Suppressor macrophage treated with lipopolysaccharide for 4 hours (primary cell): ENCODE measurements at regions not wholly inside any gene's neighbourhood (a gene's known extent, or its start where the extent isn't known, plus 50 kb on each side); places are given as distances from the start of the nearest gene placed in this dataset.
"Not testable (repeated sequence)": the region's sequence is repeated elsewhere in the genome, so short reads cannot be mapped to it uniquely, and the experiment has no call there.

Source experiments
- DNase-seq: peaks from one replicate; pipeline ENCODE4 v3.0.0-alpha.2; 2020

DNA sequence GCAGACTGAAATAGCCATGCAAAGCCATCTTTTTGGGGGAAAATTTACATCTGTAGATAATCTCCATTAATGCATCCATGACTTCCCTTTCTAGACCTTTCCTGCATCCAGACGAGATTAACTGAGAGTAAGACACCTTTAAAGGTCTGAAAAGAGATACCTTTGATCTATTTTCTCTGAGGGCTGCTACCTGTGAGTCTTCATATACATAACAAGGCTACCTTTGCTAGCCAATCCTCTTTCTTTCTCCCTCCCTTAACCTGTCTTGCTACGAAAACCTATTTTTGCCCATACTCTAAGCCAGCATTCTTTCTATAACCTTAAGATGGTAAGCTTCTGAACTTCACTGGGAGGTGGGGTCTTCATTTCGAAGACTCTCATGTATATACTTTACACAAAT is 908.5 kb upstream of the FBXO33 start:
- DNase-seq = no peak

DNA sequence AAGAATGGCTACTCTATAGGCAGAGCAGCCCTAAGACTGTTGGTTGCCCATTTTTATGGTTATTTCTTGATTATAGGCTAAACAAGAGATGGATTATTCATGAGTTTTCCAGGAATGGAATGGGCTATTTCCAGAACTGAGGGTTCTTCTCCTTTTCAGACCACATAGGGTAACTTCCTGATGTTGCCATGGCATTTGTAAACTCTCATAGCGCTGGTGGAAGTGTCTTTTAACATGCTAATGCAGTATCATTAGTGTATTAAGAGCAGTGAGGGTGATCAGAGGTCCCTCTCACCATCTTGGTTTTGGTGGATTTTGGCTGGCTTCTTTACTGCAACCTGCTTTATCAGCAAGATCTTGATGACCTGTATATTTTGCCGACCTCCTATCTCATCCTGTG is 904.6 kb upstream of the FBXO33 start:
- no peak for DNase-seq

DNA sequence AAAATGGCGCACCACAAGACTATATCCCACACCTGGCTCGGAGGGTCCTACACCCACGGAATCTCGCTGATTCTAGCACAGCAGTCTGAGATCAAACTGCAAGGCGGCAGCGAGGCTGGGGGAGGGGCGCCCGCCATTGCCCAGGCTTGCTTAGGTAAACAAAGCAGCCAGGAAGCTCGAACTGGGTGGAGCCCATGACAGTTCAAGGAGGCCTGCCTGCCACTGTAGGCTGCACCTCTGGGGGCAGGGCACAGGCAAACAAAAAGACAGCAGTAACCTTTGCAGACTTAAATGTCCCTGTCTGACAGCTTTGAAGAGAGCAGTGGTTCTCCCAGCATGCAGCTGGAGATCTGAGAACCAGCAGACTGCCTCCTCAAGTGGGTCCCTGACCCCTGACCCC is 894.3 kb upstream of the FBXO33 start:
- not testable (repeated sequence) for DNase-seq

DNA sequence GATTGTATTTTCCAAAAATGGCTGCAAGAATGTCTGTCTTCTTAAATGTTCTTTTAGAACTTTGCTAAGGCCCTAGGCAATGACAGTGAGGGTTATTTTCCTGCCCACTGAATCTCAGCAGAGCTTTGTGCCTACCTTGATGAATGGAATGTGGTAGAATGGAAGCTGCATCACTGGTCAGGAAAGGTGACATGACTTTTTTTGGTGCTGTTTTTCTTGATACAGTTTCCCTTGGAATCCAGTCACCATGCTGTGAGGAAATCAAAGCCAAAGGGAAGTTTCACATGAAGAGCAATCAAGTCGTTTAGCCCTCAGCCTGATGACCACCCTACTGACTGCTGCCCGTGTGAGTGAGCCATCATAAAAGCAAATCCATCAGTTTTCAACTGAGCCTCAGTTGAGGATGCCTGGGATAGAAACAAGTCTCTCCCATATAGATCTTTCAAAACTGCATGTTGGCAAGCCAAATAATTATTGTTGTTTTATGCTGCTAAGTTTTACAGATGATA is 886.0 kb upstream of the FBXO33 start:
- no peak for DNase-seq

DNA sequence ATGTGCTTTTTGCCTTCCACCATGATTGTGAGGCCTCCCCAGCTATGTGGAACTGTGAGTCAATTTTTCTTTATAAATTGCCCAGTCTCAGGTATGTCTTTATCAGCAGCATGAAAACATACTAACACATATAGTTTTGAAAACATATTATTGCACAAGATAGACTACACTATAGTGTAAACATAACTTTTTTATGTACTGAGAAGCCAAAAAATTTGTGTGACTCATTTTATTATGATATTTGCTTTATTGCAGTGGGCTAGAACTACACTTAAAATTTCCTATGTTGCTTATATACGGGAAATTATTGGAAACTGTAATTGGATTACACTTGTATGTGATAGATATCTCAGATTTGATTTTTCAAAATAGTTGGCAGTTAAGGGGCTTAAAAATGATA is 885.5 kb upstream of the FBXO33 start:
- no peak for DNase-seq

DNA sequence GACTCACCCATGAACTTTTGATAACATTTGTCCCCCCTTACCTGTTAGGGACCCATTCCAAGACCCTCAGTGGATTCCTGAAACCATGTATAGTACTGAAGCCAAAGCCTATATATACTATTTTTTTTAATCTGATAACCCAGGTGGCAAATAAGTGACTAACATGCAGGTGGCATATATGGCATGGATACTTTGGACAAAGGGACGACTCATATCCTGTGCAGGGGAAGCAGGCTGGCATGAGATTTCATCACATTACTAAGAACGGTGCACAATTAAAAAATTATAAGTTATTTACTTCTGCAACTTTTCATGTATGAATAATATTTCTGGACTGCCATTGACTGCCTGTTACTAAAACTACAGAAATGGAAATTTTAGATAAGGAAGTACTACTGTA is 880.1 kb upstream of the FBXO33 start:
- DNase-seq = no peak

DNA sequence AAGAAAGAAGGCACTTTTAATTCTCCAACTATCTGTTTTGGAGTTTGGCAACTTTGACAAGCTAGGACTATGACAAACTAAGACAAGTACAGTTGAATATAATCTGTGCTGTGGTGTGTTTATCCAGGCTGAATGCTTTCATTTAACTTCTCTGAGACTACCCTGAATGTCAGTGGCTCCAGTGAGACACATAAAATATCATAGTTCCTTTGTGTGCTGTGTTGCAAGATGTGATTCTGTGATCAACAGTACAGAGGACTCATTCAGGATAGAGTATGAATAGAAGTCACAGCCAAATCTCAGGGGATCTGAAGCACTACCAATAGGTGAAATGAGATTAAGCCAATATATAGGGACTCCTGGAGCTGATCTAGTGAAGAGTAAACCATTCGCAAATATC is 876.9 kb upstream of the FBXO33 start:
- DNase-seq = no peak

DNA sequence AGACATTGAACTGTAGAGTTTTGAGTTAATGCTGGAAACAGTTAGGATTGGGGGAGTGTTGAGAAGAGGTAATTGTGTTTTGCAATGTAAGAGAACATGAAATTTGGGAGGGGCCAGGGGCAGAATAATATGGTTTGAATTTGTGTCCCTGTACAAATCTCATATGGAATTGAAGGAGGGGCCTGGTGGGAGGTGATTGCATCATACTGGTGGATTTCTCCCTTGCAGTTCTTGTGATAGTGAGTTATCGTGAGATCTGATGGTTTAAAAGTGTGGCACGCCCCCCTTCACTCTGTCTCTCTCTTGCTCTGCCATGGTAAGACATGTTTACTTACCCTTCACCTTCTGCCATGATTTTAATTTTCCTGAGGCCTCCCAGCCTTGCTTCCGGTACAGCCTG is 876.0 kb upstream of the FBXO33 start:
- no peak for DNase-seq

DNA sequence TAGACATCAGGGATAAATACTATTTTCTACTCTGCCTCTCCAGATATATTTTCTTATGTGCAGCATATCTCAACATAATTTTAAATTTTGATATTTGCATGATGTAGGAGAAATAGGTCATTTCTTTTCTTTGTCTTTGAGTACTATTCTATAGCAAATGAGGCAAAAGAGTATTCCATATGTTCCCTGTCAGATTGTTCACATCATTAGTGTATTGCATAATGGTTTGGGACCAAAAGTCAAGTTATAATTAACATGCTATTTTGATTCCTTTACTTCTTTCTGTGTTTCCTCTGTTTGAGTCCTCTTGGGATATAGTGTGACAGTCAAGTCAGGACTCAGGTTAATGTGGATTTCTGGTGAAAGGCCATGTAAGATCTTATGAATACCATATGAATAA is 864.6 kb upstream of the FBXO33 start:
- DNase-seq = no peak

DNA sequence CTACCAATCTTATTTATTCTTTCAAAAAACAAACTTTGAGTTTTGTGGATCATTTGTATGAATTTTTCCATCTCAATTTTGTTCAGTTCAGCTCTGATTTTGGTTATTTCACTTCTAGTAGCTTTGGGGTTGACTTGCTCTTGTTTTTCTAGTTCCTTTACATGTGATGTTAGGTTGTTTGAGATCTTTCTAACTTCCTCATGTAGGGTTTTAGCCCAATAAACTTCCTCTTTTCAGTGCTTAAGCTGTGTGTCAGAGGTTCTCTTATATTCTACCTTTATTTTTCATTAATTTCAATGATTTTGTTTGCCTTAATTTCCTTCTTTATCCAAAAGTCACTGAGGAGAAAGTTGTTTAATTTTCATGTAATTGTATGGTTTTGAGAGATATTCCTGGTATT is 860.4 kb upstream of the FBXO33 start:
- no peak for DNase-seq

DNA sequence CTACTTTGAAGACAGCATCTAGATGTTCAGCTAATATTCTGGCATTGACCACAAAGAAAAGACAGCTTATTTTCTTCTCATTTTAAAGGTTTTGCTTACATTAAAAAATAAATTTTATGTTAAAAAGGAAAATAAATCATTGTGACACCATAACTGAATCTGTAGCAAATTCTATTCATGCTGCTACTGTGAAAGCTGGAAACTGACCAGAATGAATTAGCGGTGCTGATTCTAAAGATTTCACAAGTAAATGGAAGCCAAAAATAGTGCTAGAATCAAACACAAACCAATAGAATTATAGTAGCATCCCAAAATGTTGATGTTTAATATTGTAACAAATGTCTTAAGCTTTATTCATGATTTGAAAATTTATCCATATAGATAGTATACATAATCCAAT is 850.0 kb upstream of the FBXO33 start:
- no peak for DNase-seq

DNA sequence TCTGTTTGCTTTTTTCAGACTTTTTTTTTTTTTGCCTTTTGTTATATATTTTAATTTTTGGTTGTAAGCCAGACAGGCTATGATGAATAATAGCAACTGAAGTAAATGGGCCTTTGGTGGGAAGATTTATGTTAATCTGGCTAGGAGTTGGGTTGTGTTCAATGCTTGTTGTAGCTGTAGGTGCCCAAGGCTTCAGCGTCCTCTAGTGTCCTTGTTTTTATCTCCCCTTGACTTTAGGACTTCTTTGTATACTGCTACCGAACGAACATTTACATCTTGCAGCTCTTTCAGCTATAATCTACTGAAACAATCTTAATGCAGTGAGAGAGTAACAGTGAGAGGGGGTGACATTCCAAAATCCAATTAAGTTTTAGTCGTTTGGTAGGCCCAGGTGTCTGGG is 848.4 kb upstream of the FBXO33 start:
- DNase-seq = no peak

DNA sequence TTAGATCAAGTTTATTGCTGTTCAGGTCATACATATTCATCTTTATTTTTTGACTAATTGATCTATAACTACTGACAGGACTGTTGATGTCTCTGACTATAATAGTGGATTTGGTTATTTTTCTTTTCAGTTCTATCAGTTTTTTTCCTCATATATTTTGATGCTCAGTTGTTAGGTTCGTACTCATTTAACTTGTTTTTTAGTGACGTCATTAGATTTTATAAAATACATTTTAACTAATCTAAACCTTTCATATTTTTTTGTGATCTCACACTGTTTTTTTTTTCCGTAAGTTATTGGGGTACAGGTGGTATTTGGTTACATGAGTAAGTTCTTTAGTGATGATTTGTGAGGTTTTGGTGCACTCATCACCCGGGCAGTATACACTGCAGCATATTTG is 841.2 kb upstream of the FBXO33 start:
- no peak for DNase-seq

DNA sequence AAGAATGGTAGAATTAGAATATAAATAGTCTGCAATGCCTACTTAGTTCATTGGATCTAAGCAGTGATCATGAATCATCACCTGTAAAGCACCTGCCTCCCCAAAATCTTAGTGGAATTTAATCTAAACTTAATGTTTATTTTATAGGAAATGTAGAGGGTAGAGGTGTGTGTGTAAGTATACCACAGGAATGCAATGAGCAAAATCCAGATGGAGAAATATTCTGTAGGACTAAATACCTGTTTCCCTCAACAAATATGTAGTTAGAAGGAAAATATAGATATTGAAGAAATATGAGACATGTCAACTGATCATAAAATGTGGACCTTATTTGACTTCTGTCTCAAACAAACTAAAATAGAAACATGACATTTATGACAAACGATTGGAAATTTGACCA is 839.2 kb upstream of the FBXO33 start:
- no peak for DNase-seq

DNA sequence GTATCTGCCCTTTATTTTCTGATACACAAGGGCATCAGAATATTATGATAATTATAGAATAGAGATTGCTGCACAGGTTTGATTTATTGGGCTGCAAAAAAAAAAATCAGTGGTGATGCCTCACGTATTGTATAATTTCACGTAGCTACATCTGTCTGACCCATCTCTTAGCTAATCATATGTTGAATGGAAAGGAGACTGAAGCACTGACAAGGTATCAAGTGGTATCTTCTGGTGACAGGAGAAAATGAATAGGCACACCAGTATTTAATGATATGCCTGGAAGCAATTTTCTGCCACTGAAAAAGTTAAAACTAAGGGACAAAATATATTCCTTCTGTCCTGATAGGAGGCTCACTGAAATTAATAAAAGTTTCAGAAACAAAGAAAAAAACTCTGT is 837.2 kb upstream of the FBXO33 start:
- DNase-seq = no peak

DNA sequence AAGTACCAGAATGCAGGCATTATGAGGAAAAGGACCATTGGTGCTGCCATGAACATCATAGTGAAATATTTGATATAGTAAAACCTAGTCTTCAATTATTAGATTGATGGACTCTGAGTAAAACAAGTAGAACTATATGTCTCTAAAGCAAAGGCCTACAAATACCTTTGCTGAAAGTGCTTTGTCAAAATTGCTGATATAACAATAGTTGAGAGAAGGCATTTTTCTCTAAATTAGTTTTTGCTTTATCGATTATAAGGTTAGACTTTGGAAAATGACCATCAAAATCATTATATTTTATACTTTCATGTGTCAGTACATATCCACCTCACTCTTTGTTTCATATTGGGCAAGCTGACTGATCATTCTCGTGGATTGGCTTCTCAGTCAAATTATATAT is 836.0 kb upstream of the FBXO33 start:
- DNase-seq = no peak

DNA sequence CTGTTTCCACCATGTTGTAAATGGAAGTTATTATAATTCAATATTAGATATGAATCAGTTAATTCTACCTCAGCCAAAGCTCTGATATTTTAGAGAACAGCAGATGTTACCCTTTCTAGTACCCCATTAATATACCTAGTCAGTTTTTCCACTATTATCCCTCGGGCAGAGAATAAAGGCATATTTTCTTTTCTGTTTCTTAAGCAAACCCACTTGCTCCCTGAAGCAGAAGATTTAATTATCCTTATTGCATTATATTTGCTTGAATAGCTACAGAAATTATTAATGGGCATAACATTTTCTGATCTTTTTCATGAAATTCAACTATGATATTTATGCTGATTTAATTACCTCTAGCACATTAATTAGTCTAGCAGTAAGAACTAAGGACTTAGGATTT is 832.9 kb upstream of the FBXO33 start:
- no peak for DNase-seq

DNA sequence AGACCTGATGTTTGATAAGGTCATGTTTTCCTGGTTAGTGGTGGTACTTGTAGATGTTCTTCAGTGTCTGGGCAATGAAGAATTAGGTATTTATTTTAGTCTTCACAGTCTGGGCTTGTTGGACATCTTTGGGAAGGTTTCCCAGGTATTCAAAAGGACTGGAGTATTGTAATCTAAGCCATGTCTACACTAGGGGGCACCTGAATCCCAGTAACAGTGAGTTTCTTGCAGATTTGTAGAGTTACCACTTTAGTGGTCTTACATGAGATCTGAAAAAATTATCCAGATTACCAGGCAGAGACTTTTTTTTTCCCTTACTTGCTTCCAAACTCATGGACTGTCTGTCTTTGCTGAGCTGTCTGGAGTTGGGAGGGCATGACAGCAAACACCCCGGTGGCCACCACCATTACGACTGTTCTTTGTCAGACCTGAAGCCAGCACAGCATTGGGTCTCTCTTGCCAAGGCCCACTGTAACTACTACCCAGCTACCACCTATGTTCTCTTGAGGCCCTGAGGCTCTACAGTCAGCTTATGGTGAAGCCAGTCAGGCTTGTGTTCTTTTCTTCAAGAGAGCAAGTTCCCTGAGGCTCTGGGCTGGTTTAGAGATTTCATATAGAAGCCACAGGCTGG is 820.7 kb upstream of the FBXO33 start:
- no peak for DNase-seq

DNA sequence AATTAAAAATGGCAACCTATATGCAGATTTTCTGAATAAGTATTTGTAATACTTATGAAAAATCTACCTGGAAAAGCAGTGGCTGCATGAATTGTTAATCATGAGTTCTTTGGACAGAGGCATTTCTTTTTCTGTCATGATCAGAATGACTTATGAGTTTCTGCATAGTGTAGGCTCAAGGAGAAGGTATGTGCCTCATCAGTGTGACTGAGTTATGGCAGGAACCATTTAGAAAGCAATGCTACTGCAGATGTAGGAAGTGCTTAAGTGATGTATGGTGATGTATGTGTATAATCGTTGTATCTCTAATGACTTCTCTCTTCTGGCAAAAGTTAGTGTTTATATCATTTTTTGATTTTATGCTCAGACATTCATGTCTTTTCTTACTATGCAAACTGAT is 816.4 kb upstream of the FBXO33 start:
- DNase-seq = no peak

DNA sequence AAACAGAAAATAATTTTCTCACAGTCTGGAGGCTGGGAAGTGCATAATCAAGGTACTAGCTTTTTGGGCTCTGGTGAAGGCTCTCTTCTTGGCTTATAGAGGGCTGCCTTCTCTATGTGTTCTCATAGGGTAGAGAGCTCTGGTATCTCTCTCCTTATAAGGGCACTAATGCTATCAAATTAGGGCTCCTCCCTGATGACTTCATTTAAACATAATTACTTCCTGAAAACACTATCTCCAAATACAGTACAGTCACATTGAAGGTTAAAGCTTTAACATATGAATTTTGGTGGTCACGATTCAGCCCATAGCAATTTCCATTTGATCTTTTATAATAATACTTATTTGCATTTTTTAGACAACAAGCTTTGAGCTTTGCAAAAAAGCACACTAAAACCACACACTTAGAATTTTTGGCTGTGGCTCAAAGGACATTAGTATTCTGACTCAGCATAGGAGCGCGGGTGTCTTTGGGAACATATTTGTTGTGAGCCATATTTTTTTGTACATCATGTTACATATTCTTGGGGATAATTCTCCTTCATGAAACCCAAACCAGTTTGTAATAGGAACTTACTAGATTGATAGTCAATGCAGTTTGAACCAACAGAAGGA is 808.1 kb upstream of the FBXO33 start:
- DNase-seq = no peak

DNA sequence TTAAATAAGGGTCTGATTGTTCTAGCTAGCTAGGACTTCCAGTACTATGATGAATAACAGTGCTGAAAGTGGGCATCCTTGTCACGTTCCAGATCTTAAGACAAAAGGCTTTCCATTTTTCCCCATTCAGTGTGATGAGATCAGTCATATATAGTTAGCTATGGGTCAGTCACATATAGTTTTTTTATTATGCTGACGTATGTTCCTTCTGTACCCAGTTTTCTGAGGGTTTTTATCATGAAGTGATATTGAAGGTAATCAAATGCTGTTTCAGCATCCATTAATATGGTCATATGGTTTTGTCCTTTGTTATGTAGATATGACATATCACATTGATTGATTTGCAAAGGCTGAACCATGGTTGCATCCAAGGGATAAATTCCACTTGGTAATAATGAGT is 800.1 kb upstream of the FBXO33 start:
- DNase-seq = no peak

DNA sequence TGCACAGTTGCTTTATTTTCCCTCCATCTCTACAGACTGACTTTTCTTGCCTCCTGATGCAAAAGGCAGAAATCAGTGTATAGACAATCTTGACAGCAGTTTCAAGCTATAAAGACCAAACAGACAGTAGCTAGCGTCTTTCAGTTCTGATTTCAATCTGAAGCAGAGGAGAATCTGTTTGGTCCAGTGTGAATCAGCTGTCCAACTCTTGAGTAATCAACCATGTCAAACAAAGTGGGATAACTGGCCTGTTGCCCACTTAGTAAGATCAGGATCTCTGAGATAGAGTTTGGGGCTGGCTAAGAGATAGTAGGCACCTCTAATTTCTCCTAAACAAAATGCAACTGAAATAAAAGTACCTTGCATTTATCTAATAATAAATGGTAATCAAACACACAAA is 797.4 kb upstream of the FBXO33 start:
- no peak for DNase-seq

DNA sequence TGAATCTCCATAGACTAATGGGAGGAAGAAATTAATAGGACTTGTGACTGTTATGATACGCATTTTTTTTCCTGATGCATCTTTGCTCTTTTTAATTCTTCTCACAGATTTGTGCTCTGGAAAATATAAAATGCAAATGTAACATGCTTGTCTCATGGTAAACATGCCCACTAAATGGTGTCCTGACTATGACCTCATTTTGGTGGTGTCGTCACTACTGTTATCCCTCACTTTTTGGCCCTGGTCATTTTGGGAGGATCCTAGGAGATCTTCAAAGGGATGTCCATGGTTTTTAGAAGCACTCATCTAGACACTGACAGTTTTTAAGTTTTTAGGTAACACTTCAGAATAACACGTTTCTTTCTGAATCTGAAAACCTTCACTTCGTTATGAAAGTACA is 790.8 kb upstream of the FBXO33 start:
- no peak for DNase-seq

DNA sequence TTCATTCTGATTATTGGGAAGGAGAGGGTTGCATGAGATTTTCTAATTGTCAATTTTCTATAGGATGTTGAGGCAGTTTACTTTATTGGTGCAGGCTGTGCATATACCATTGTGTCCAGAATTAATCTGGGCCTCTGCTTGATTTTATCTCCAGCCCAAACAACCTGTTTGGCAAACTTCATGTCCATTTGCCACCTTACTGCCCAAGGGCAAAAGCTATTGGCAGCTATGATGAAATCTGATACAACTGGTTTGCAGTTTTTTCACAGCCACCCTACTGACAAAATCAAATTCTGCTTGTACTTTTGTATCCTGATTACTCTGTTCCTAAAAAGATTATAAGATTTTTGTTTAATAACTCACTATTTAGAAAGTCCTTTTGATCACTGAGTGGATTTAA is 789.2 kb upstream of the FBXO33 start:
- DNase-seq = no peak

DNA sequence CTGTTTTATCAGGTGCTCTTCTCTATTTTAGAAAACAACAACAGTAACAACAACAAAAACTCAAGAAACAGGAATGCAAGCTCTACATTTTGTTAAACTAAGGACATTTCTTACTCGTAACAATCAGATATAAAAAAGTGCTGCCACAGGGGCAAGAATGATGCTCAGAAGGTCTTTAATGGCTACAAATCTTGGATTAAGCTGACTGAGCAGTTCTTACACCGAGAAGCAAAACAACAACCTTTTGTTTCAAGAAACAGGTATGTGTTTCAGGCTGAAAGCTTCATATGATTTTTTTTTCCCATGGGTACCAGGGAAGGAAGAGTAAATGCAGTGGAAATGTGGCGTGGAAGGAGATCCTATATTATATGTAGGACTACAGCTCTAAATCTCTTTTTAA is 786.8 kb upstream of the FBXO33 start:
- no peak for DNase-seq
